PFSK-1 (cell line): ENCODE measurements at regions not wholly inside any gene's neighbourhood (a gene's known extent, or its start where the extent isn't known, plus 50 kb on each side); places are given as distances from the start of the nearest gene placed in this dataset.

Source experiments
- POLR2AphosphoS5 ChIP-seq: IDR thresholded peaks from 2 replicates; pipeline ENCODE4 v1.6.1; 2012; ENCODE audit warnings: low read depth, mild to moderate bottlenecking, control low read depth, low read length, moderate library complexity
- SIN3A ChIP-seq: IDR thresholded peaks from 2 replicates; pipeline ENCODE4 v1.6.1; 2012; ENCODE audit warnings: mild to moderate bottlenecking, low read length, moderate library complexity, borderline replicate concordance; ENCODE audit not compliant: insufficient read depth
- TAF1 ChIP-seq: IDR thresholded peaks from 2 replicates; pipeline ENCODE4 v1.6.1; 2012; ENCODE audit warnings: low read length, control low read depth, borderline replicate concordance; ENCODE audit not compliant: insufficient read depth

- no peak for TF ChIP-seq POLR2AphosphoS5
- no peak for TF ChIP-seq SIN3A
- no peak for TF ChIP-seq TAF1
Observed at GRCh38 chr13:105307776-105308175, 1227.7 kb downstream of the EFNB2 start.
